ENCODE measurements at regions not wholly inside any gene's neighbourhood (a gene's known extent, or its start where the extent isn't known, plus 50 kb on each side); places are given as distances from the start of the nearest gene placed in this dataset.

DNA sequence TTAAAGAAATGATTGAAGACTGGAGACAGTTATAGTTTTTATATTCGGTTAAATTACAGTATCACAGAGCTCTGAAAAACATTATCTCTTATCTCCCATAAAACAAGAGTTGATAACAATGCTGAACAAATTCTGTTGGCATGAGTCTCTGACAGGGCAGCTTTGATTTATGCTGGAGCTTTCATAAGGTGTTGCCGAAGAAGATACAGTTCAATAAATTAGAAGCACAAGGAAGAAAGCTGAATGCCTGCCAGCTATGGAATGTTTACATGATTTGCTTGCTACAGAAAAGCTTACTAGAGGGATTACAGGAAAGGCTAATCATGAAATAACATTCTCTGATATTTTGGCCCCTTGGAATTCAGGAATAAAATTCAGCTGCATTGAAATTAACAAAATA lies 431.9 kb upstream of the GJE1 start:
- TF ChIP-seq POLR2AphosphoS5 (IDR thresholded peaks at IDR 0.05) (no peak), EP300 (conservative IDR thresholded peaks at IDR 0.05; ENCODE audit: poor library complexity, severe bottlenecking) (no peak), MXI1 (conservative IDR thresholded peaks at IDR 0.05; ENCODE audit: poor library complexity, severe bottlenecking) (no peak), EZH2 (IDR thresholded peaks at IDR 0.05; ENCODE audit: borderline replicate concordance, insufficient read depth, low read length, poor library complexity, severe bottlenecking) (no peak), RAD21 (conservative IDR thresholded peaks at IDR 0.05) (no peak), SMC3 (conservative IDR thresholded peaks at IDR 0.05; ENCODE audit: poor library complexity) (no peak), TAF1 (IDR thresholded peaks at IDR 0.05; ENCODE audit: low read depth) (no peak)
- TF ChIP-seq, protein P1, sequence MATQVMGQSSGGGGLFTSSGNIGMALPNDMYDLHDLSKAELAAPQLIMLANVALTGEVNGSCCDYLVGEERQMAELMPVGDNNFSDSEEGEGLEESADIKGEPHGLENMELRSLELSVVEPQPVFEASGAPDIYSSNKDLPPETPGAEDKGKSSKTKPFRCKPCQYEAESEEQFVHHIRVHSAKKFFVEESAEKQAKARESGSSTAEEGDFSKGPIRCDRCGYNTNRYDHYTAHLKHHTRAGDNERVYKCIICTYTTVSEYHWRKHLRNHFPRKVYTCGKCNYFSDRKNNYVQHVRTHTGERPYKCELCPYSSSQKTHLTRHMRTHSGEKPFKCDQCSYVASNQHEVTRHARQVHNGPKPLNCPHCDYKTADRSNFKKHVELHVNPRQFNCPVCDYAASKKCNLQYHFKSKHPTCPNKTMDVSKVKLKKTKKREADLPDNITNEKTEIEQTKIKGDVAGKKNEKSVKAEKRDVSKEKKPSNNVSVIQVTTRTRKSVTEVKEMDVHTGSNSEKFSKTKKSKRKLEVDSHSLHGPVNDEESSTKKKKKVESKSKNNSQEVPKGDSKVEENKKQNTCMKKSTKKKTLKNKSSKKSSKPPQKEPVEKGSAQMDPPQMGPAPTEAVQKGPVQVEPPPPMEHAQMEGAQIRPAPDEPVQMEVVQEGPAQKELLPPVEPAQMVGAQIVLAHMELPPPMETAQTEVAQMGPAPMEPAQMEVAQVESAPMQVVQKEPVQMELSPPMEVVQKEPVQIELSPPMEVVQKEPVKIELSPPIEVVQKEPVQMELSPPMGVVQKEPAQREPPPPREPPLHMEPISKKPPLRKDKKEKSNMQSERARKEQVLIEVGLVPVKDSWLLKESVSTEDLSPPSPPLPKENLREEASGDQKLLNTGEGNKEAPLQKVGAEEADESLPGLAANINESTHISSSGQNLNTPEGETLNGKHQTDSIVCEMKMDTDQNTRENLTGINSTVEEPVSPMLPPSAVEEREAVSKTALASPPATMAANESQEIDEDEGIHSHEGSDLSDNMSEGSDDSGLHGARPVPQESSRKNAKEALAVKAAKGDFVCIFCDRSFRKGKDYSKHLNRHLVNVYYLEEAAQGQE (IDR thresholded peaks at IDR 0.05; ENCODE audit: borderline replicate concordance) = no peak
- TF ChIP-seq, protein P2, sequence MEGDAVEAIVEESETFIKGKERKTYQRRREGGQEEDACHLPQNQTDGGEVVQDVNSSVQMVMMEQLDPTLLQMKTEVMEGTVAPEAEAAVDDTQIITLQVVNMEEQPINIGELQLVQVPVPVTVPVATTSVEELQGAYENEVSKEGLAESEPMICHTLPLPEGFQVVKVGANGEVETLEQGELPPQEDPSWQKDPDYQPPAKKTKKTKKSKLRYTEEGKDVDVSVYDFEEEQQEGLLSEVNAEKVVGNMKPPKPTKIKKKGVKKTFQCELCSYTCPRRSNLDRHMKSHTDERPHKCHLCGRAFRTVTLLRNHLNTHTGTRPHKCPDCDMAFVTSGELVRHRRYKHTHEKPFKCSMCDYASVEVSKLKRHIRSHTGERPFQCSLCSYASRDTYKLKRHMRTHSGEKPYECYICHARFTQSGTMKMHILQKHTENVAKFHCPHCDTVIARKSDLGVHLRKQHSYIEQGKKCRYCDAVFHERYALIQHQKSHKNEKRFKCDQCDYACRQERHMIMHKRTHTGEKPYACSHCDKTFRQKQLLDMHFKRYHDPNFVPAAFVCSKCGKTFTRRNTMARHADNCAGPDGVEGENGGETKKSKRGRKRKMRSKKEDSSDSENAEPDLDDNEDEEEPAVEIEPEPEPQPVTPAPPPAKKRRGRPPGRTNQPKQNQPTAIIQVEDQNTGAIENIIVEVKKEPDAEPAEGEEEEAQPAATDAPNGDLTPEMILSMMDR (IDR thresholded peaks at IDR 0.05; ENCODE audit: poor library complexity, severe bottlenecking) = no peak
- Histone ChIP-seq H3K4me2 (ENCODE audit: low read length) (no peak overlapping the region), H3K79me2 (replicated peaks; ENCODE audit: insufficient read depth, low read length) (no peaks in the 10 kb centered on the region), H2AFZ (ENCODE audit: low read depth, low read length) (no peak overlapping the region), H3K9ac (ENCODE audit: low read length) (no peak overlapping the region), H3K27me3 (ENCODE audit: insufficient read depth, low read depth, low read length) (no peaks in the 10 kb centered on the region), H3K36me3 (ENCODE audit: insufficient read depth, low read length) (no peaks in the 10 kb centered on the region), H4K20me1 (ENCODE audit: insufficient read depth) (no peaks in the 10 kb centered on the region), H3F3A (ENCODE audit: insufficient read depth, low read length, poor library complexity, severe bottlenecking) (no peaks in the 10 kb centered on the region), H3K4me3 (ENCODE audit: low read length) (no peak overlapping the region), H3K9me2 (ENCODE audit: insufficient read depth, low read length) (no peaks in the 10 kb centered on the region), H3K9me3 (ENCODE audit: low read length) (no peaks in the 10 kb centered on the region), H3K27ac (ENCODE audit: low read length) (no peak overlapping the region)

DNA sequence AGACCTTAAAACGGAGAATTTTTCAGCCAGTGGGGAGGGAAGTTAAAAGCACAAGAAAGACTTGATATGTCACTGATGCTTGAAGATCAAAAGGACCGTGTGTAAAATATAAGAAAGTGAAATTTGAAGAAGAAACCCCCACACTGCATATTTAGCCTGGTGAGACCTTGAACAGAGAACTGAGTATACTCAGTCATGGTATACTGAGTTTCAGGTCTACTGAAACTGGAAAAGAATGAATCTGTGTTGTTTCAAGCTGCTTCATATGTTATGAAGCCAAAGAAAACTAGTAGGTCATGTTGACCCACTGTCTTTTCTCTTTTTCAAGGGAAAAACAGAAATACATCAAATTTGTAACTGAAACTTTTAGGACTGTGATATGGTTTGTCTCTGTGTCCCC lies 443.8 kb upstream of the GJE1 start:
- Histone ChIP-seq H3K36me3 (ENCODE audit: insufficient read depth, low read length) (no peaks in the 10 kb centered on the region), H4K20me1 (ENCODE audit: insufficient read depth) (no peaks in the 10 kb centered on the region), H3K79me2 (replicated peaks; ENCODE audit: insufficient read depth, low read length) (no peaks in the 10 kb centered on the region), H3K27me3 (ENCODE audit: insufficient read depth, low read depth, low read length) (no peaks in the 10 kb centered on the region), H3K4me3 (ENCODE audit: low read length) (no peak overlapping the region), H3K9me3 (ENCODE audit: low read length) (no peaks in the 10 kb centered on the region), H3K9ac (ENCODE audit: low read length) (no peak overlapping the region), H3K27ac (ENCODE audit: low read length) (no peak overlapping the region), H3F3A (ENCODE audit: insufficient read depth, low read length, poor library complexity, severe bottlenecking) (no peaks in the 10 kb centered on the region), H3K4me2 (ENCODE audit: low read length) (no peak overlapping the region), H2AFZ (ENCODE audit: low read depth, low read length) (no peak overlapping the region), H3K9me2 (ENCODE audit: insufficient read depth, low read length) (no peaks in the 10 kb centered on the region)
- no peak for TF ChIP-seq POLR2AphosphoS5 (IDR thresholded peaks at IDR 0.05)
- TF ChIP-seq EP300 (conservative IDR thresholded peaks at IDR 0.05; ENCODE audit: poor library complexity, severe bottlenecking) = no peak
- no peak for TF ChIP-seq TAF1 (IDR thresholded peaks at IDR 0.05; ENCODE audit: low read depth)

- Histone ChIP-seq H3K9me2 (ENCODE audit: insufficient read depth, low read length) (no peaks in the 10 kb centered on the region), H3K9ac (ENCODE audit: low read length) (no peak overlapping the region), H3K9me3 (ENCODE audit: low read length) (no peaks in the 10 kb centered on the region), H2AFZ (ENCODE audit: low read depth, low read length) (no peak overlapping the region), H3F3A (ENCODE audit: insufficient read depth, low read length, poor library complexity, severe bottlenecking) (no peaks in the 10 kb centered on the region), H3K27ac (ENCODE audit: low read length) (no peak overlapping the region), H3K4me2 (ENCODE audit: low read length) (no peak overlapping the region), H3K27me3 (ENCODE audit: insufficient read depth, low read depth, low read length) (no peaks in the 10 kb centered on the region), H4K20me1 (ENCODE audit: insufficient read depth) (no peaks in the 10 kb centered on the region), H3K79me2 (replicated peaks; ENCODE audit: insufficient read depth, low read length) (no peaks in the 10 kb centered on the region), H3K36me3 (ENCODE audit: insufficient read depth, low read length) (no peaks in the 10 kb centered on the region), H3K4me3 (ENCODE audit: low read length) (no peak overlapping the region)
- TF ChIP-seq TAF1 (IDR thresholded peaks at IDR 0.05; ENCODE audit: low read depth) (no peak), RAD21 (conservative IDR thresholded peaks at IDR 0.05) (no peak), POLR2AphosphoS5 (IDR thresholded peaks at IDR 0.05) (no peak), EZH2 (IDR thresholded peaks at IDR 0.05; ENCODE audit: borderline replicate concordance, insufficient read depth, low read length, poor library complexity, severe bottlenecking) (no peak), SMC3 (conservative IDR thresholded peaks at IDR 0.05; ENCODE audit: poor library complexity) (no peak), EP300 (conservative IDR thresholded peaks at IDR 0.05; ENCODE audit: poor library complexity, severe bottlenecking) (no peak), MXI1 (conservative IDR thresholded peaks at IDR 0.05; ENCODE audit: poor library complexity, severe bottlenecking) (no peak)
- TF ChIP-seq, protein P2 (IDR thresholded peaks at IDR 0.05; ENCODE audit: poor library complexity, severe bottlenecking) = no peak
- TF ChIP-seq, protein P1 (IDR thresholded peaks at IDR 0.05; ENCODE audit: borderline replicate concordance) = no peak
Observed at GRCh38 chr6:141685416-141685815, 447.3 kb upstream of the GJE1 start.

All from neural cell (in vitro differentiated cells).